Lung microvascular endothelial cell (primary cell): ENCODE measurements at regions not wholly inside any gene's neighbourhood (a gene's known extent, or its start where the extent isn't known, plus 50 kb on each side); places are given as distances from the start of the nearest gene placed in this dataset.

Experiments
- DNase-seq, 2 donors: peaks; one replicate each; pipeline versions ENCODE4 v3.0.0 to v3.0.0-alpha.2; 2010; ENCODE audit warnings: low read depth in 2 of 2

DNA sequence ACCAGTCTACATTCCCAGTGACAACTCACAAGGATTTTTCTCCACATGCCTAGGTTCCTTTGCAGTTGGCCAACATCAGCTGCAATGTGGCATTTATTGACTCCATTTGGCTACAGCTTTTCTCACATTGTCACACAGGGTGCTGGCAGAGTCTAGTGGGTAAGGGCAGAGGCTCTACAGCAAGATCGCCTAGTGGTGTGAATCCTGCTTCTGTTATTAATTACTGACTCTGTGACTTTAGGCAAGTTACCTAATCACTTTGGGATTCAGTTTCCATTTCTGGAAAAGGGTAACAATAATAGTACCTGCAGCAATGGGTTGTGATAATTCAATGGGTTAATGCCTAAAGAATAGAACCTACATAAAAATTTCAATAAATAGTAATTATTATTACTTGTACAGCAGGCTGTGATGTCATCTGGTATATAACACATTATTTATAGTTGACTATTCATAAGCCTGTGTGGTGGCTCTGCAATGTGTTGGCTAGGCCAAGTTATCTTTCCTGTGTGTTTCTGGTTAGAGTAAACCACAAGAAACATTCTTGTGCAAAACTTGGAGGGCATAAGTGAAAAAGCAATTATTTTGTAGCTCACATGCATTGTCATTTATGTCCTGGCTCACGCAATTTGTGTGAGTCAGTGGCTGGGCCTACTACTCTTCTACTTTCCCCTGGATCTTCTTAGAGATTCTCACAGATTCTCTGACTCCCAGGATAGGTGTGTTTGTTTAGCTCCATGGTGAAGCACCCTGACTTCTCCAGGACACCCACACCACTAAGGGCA is 59.5 kb downstream of the PTGS2 start:
- DNase-seq, result peak in 1 of 2 donors; percentile 1

DNA sequence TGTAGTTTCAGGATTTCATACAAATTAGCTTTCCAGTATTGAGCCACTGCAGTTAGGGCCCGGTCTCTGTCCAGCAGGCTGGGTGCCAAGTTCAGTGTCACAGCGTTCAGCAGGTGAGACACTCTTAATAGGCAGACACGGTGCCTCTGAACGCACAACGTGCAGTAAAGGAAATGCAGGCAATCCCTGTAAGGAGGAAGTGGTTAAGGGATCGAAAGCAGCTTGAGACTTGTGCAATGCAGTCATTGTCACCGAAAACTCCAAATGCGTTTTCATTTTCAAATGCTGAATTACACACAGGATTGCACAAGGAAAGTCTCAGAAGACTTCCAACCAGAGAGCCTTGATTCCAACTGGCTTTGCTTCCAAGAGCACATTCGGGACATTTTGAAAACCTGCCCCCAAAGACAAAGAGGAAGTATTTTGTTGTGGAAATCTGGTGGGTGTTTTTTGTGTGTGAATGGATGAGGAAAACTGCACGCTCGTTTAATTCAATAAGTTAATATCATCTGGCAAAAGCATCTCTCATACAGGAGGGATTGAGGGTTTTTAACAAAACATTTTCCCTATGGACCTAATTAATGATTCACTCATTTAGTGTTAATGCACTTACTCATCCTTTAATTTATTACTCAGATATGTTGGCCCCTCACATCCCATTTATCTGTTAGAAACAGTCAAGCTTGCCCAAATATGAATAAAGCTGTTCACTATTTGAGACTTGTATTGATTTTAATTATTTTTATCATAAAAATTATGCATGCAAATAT is 61.6 kb downstream of the PTGS2 start:
- peak; percentile 26 to 41 for DNase-seq

DNA sequence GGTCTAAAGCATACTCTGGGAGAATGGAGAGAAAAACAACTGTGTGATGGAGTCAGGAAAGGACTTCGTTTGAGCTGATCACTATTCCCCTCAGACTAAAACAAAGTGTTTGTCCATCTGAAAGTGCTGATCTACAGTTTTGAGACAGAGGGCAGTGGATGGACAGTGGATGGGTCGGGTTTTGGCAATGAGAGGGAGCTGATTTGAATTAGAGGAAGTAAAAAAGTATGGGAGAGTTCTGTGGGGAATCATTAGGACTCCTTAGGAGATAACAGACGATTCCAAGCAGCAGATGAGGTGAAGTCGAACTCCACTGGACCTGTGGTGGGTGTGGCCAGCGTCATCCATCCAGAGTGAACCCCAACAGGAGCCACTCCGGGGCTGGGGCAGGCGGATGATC is 62.3 kb downstream of the PTGS2 start:
- DNase-seq, result peak in 1 of 2 donors; percentile 43

DNA sequence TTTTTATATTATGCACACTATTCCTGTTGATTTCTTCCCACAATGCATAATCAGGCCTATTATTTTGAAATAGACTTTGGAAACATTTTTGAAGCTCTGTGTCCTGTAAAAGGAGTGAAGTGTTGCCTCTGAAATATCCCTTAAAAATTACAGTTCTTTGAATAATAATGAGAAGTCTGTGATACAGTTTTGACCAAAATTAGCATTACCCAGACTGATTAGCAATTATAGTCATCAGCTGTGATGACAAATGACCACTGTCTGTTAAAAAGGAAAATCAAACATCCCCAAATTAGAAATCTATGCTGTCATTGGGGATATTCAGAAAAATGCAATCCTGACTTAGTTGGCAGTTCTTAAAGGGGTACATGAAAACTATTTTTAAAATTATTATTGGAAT is 63.7 kb downstream of the PTGS2 start:
- no peak for DNase-seq

DNA sequence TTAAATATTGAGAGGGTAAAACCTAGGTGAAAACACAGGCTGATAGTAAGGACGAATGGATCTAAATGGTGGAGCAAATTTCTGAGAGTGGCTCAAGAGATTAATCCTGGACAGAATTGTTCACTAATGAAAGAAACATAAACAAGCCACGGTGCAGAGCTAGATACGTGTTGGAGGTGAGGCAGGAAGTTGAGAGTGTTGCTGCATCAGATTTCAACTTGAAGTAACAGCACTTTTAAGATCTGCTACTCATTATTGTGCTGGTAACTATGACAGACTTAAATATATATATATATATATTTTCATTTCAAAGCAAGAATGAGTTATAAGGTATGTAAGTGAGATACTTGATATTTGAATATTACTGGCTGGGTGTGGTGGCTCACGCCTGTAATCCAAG is 64.9 kb downstream of the PTGS2 start:
- DNase-seq, result no peak

DNA sequence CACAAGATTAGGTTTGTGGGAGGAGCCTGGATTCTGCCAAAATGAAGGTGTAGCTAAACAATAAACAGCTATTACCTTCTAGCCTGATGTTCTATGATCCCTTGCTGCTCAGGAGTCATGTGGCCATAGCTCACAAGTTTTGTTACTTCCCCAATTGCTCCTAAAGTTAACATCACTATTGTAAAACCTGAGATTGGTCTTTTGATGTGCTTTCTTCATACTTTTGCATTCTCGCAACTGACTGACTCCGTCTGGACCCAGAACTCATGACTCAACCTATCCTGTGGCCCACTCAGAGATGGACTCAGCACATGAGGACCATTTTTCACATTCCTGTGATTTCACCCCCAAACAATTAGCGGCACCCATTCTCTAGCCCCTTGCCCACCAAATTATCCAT is 69.1 kb downstream of the PTGS2 start:
- DNase-seq, result no peak

DNA sequence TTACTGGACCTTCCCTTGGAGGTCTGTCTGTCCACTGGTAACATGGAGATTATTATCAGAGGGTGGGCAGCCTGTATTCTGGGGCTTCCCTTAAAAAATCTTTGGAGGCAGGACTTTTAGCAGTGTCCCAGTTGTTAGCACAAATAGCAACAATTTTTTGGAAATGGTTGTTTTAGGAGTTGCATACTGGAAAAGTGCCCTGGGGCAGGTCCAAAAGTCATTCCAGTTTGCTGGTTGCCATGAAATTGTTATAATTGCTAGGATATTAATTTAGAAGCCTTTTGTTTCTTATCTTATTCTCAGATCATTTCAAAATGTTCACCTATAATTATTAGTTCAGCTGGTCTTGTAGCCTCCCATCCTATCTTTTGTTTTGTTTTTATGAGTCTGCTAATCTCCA is 71.0 kb downstream of the PTGS2 start:
- DNase-seq, result no peak

DNA sequence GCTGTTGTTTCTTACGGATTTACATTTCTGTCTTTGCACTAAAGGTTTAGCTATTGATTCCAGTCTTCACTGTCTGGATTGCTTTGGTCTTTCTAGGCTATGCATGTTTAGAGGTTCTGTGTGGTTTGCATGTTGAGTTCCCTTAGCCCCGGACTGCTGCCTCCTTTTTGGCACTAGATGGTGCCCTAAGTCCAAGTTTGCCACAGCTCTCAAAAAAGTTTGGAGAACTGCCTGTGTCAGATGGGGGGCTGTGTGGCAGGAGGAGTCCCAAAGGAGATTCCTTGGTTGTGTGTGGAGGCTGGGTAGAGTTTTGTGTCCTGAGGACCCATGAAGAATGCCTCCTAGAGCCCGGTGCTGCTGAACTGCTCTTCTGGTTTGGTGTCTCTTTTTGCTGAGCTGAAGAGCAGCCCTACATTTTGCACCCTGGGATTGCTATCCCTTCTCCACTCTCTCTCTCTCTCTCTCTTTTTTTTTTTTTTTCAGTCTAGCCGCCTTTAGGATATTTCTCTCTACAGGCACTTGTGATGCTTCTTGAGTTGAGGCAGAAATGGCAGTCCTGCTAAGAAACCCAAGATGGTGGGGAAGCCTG is 74.4 kb downstream of the PTGS2 start:
- peak; percentile 75 to 78 for DNase-seq

DNA sequence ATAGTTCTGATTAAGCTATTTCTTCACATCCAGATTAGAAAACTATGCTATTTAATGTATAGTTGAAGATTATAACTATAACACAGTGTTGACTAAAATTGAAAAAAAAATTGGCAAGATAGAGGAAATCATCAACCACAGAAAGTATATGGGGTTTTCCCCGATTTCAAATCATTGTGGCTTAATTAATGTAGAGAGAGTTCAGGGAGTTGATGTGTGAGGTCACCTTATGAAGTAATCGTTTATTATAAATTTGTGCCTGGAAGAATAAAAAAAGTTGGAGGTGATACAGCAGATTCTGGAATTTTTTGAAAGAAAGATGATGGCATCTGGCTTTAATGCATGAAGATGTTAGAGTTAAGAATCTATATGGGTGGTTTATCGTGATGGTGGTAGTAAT is 84.3 kb downstream of the PTGS2 start:
- no peak for DNase-seq

DNA sequence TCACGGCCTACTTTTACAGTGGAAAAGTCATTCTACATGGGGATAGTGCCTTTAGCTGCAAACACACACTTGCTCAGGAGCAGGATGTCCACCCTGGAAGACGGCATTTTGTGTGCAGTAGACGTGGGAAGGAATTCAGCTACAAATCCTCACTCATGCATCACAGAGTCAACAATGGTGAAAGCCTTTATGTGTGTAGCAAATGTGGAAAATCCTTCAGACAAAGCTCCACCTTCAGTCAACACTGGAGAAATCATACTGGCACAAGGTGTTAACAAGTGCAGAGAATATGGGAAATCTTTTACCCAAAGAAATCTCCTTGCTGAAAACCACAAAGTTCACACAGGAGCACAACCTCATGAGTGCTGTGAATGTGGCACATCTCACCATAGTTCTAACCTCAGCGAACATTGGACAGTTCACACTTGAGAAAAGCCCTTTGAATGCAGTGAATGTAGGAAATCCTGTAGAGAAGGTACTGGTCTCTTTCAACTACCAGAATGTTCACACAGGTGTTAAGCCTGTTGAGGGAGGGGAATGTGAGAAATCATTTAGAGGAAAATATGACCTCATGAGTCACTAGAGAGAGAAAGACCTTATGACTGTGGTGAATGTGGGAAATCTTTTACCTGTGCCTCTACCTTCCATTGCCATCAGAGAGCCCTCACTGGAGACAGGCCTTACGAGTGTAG is 101.8 kb downstream of the PTGS2 start:
- no peak for DNase-seq

DNA sequence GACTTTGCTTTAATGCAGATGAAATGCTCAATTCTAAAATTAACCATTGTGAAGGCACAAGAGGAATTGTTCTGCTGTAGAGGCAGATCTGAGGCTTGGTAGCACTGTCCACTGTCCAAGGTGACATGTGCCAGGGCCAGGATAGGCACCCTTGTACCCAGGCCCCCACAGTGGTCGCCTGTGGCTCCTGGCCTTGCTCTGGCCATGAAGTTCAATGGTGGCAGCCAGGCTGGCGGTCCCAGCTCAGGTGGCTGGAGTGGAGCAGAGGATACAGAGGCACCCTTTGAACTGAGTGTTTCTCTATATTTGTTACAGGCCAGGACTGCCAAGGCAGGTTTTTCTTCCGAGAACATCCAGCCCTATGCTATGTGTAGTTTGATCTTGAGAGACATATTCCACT is 102.6 kb downstream of the PTGS2 start:
- DNase-seq, result no peak

DNA sequence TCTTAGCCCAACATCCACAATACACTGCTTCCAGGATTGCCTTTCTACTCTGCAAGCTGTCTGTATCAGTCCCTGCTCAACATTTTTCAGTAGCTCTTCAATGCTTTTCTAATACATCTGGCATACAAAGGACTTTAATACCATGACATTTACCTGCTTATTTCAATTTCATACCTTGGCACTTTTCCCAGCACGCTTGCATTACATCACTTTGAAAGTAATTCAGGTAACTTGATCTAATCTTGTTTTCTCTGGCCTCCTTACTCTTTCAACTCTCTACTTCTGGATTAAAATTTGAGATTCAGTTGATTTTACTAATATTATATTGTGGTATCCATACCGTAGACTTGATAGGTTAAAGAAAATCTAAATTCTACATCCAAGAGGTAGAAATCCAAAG is 103.0 kb downstream of the PTGS2 start:
- DNase-seq, result no peak

DNA sequence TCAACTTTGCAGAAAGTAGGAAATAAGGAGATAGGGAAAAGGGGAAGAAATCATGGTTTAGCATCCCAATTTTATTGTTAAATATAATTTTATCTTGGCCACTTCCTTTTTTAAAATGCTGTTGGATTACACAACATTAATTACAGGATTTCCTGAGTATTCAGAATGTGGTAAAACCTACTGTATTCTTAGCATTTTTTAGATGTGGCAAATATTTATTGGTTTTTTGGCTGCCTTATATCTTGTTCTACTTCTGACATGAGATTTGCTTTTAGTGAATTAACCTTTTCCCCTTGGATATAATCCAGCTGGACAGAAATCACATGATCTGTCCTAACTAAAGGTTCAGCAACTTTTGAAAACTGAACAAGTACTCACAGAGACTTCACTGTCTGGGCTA is 104.9 kb downstream of the PTGS2 start:
- peak; percentile 54 to 61 for DNase-seq

DNA sequence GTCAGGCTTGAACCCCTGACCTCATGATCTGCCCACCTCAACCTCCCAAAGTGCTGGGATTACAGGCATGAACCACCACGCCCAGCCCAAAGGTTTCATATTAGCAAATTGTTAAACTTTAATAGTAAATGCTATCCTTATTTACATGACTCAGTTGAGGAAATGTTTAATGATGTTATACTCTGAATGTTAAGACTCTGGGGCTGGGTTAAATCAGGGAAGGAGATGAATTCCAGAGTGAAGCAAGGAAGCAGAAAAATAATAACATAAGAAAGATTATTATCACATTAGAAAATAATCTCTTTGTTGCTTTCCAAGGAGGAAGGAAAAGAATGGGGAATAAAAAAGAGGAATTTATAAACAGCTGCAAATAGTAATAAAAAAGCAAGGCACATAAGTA is 105.3 kb downstream of the PTGS2 start:
- peak in 1 of 2 donors; percentile 14 for DNase-seq

DNA sequence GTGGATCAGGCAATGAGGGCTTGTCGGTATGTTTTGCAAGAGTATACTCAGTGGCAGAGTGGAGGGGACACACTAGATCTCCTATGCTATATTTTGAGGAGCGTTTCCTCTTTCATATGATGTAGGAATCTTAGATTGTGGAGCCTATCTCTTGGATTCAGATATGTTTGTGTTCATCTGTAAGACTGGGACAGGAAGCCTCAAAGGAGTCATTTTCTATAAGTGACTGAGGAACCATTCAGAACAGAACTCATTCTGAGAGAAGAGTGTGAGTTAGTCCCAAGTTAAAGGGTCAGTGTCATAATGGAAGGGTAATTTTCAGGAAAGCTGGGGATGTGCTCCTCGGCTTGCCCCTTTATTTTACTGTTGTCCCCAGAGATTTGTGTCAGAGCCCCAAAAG is 107.7 kb downstream of the PTGS2 start:
- DNase-seq, result no peak

DNA sequence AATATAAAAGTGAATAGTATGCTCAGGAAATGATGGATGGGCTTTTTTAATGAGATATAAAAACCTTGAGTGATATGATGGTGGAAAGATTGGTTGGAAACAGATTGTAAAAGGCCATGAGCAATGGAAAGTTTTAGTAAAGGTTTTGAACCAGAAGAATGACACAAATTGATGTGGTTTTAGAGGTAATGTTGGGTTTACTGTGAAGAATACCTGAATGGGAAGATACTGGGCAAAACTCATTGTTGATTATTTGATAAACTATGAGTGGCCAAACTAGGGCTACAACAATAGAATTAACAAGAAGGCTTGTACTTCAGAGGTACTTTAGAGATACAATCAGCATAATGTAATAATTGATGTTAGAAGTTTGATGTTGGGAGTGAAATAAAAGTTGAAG is 108.5 kb downstream of the PTGS2 start:
- no peak for DNase-seq

DNA sequence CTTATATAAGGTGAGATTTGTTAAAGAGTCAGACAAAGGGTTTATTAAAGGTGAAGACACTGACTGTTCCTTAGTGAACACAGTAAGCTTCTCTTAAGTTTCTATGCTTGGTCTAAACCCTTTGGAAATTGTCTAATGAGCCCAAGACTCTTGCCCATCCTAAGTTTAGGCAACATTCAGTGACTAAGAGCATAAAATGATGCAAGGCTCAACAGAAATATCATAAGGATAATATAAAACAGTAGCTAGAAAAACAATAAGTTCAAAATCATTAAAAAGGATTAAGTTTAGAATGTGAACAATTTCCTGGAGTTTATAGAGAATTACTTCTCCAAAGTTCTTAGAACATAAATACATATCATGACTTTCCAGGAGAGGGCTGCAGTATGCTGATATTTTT is 108.9 kb upstream of the PDC start:
- DNase-seq, result no peak

DNA sequence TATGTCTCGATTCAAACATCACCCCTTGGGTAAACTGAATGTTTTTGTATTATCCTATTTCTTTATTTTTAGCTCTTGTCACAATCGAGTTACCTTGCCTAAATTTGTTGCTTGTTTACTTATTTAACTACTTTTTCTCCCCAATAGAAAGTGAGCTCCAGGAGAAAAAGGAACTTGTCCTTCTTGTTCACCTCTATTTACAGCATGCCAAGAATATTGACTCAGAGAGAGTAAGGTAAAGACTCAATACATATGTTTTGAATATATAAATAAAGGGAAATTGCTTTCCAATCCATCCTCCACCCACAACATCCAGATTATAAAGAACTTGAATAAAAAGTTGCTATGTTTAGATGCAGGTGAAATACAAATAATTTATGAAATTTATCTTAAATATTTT is 107.3 kb upstream of the PDC start:
- no peak for DNase-seq

DNA sequence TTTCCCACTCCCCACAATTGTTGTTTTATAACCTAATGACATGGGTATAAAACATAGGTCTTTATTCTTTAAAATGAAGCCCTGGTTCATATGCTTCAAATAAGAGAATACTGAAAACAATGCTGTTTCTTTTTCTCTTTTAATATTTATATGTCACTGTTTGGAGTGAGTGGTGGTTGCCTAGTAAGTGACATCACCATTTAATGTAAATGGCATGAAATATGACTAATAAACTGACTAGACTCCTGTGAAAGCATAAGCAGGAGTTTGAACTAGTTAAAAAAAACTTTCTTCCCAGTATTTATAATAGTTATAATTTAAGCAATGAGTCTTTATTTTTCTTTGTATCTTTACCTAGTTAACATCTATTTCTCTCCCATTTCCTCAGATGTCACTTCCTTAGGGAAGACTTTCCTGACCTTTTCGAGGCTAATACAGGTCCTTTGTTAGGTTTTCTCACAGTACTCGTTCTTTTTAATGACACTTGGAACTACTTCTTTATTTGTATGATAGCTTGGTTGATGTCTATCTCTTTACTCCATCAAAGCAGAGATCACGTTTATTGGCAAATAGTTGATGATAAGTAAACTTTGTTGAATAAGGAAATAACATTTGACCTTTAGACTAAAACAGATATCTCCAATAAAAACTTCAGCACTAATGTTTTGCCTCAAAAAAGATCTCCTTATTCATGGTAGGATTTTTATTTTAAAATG is 105.4 kb upstream of the PDC start:
- peak; percentile 3 to 58 for DNase-seq

DNA sequence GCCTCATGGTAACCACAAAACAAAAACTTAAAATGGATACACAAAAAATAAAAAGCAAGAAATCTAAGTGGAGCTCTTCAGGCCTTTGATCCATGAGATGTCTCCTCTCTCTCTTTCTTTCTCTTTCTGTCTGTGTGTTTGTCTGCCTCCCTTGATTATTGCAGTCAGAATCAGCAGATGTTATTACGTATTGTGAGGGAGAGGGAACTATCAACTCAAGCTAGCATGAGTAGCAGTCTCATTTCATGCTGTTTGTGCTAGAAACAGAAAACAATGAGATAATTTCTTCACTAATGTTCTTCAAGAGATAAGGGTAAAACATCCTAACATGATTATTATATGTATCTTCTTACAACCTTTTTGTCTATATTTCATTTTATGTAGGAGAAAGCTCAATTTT is 103.7 kb upstream of the PDC start:
- DNase-seq, result no peak

DNA sequence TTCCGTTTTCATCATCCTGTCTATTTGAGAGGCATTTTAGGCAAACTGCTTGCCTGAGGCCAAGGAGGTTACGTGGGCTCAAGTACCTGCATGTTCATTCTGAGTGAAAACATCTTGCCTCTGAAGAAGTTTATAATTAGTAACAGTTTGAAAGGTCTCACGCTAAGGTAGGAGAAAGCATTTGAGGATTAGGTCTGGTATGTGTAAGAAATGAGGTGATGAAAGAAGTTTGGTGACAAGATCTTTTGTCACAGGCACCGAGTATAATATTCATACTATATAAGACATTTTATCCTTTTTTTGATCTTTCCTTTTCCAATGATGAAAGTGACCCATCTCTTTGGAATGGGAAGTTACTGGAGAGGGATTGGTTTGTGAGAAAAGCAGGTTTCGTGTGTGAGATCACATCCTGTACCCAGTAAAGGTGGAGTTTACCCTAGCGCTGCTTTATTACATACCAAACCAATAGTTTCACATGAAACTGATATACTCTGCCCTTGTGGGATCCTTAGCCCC is 98.7 kb upstream of the PDC start:
- DNase-seq, result peak in 1 of 2 donors; percentile 10
